ENCODE measurements at regions not wholly inside any gene's neighbourhood (a gene's known extent, or its start where the extent isn't known, plus 50 kb on each side); places are given as distances from the start of the nearest gene placed in this dataset.

DNA sequence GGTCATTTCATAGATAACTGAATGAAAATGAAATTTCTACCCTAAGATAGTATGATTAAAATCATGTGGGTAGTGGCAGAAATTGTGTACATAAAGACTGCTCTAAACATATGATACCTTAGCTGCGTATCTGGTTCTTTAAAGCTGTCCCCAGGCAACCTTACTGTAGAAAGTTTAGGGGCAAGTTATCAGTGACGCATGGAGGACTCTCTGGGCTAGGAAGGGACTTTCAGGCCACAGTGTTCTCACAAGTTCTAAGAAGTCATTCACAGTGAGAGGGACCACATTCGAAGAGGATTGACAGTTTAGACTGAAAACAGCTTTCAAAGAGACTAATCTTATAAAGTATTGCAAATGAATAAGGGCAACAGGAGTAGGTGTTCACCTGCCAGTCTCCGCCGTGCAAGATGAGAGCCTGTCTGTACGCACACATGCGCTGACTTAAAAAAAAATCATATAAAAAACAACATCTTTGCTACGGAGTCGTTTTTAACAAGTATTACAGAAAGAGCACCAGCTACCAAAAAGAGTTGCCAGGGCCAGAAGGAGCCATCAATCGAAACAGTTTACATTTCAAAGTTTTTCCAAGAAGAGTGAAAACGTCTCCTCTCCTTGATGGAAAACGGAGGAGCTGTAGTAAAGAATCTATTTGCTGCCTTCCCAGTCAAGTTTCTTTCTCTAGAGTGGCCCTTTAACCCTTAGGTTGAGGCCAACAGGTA is 146.3 kb downstream of the CETN3 start:
- TF ChIP-seq, protein P1, sequence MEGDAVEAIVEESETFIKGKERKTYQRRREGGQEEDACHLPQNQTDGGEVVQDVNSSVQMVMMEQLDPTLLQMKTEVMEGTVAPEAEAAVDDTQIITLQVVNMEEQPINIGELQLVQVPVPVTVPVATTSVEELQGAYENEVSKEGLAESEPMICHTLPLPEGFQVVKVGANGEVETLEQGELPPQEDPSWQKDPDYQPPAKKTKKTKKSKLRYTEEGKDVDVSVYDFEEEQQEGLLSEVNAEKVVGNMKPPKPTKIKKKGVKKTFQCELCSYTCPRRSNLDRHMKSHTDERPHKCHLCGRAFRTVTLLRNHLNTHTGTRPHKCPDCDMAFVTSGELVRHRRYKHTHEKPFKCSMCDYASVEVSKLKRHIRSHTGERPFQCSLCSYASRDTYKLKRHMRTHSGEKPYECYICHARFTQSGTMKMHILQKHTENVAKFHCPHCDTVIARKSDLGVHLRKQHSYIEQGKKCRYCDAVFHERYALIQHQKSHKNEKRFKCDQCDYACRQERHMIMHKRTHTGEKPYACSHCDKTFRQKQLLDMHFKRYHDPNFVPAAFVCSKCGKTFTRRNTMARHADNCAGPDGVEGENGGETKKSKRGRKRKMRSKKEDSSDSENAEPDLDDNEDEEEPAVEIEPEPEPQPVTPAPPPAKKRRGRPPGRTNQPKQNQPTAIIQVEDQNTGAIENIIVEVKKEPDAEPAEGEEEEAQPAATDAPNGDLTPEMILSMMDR (IDR thresholded peaks at IDR 0.05) = no peak
- no peak for TF ChIP-seq POLR2AphosphoS5 (IDR thresholded peaks at IDR 0.05)

Measured in esophagus muscularis mucosa (tissue), 3 donors.